Fibroblast of gingiva (primary cell): ENCODE measurements at regions not wholly inside any gene's neighbourhood (a gene's known extent, or its start where the extent isn't known, plus 50 kb on each side); places are given as distances from the start of the nearest gene placed in this dataset.
A peak's percentile ranks its signal among the peaks of the same experiment; 100 is the strongest.
"Not testable (repeated sequence)": the region's sequence is repeated elsewhere in the genome, so short reads cannot be mapped to it uniquely, and the experiment has no call there.

Source experiments
- DNase-seq: peaks from one replicate; pipeline ENCODE4 v3.0.0-alpha.2; 2011; ENCODE audit warnings: low read depth

DNA sequence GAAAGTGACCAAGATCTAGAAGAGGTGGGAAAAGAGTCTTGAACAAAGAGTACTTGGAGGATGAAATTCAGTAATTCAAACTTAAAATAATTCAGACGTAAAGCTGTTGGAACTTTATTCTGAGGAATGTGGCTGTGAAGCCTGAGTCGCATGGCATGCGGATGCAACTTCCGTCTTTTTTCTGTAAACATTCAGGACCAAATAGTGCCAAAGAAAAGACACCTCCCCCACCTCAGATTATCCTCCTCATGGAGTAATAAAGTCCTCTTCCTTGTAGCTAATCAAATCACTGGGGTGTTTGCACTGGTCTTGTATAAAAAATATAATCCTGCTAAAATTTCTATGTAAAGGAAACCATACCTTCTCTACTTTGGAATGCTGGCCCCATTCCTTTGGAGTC lies 790.4 kb downstream of the TSN start:
- DNase-seq, result no peak

DNA sequence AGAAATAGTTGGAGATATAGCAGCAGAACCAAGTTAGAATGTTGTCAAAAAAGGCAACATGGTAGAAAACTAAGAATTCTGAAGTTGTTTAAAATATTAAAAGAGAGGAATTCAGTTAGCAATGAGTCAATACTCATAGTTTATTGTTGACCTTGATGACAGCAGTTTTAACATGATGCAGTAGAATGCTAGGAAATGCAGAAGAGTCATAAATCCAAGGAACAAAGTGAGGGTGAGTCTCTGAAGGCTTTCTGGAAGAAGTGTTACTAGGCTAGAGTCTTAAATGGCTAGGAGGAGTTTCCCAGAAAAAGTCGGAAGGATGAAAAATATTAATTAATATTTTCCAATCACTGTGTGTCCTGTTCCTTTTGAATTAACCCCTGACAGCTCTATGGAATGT lies 807.3 kb downstream of the TSN start:
- no peak for DNase-seq

DNA sequence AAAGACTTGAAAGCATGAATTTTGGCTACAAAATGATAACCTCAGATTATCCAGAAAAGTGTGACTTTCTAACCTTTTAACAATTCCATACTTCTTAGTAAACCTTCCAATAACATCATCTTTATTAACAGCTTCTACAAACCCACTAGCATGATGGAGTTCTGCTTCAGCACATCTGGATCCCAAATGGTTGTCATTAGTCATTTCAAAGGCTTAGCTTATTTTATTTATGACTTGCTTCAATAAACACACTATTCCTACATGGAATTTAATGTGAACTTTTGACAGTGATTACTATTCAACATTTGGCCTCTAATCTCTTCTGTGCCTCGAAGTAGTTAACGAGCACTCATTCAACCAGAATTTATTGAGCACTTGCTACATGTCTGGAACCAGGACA lies 808.3 kb downstream of the TSN start:
- DNase-seq, result no peak

DNA sequence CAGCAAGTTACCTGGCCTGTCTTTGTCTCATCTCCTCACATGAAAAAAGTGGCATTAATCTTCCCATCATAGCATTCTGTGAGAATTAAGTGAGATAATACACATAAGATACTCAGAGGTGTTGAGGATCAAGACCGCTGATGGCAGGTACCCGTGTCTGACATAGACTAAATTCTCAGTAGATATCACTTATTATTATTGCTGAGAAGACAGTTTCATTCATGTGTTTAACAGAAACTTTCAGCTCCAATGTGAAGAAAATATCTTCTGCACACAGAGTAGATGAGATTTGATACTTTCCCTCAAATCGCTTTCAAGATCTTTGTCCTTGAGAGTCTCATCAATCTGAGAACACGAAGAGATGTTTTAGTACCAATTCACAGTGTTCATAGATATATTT lies 809.4 kb downstream of the TSN start:
- DNase-seq, result no peak

DNA sequence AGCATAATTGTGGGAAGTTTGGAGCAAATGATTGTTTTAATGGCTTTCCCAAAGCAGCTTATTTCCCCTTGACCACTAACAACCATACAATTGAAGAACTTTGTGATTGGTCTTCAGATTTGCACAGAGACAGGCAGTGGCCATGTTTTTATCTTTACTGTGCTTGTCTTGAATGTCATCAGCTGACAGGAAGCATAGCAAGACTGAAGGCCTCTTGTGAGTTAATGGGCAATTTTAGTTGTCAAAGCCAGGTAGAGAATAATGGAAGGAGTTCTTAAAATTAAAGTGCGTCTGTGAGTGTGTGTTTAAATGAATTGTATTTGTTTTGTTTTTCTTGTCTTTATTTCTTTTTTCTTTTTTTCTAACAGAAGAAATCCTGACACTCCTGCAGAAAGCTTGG lies 809.9 kb downstream of the TSN start:
- no peak for DNase-seq

DNA sequence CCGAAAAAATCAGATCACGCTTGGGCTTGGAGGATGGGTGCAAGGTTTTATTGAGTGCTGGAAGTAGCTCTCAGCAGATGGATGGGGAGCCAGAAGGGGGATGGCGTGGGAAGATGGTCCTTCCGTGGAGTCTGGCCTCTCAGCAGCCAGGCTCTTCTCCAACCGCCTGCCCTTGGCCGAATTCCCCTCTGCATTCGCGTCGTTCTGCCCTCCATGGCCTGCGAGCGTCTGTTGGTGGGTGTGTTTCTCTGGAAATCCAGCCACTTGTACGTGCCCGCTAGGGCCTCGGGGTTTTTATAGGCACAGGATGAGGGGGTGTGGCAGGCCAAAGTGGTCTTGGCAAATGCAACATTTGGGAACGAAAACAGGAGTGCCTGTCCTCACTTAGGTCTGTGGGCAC lies 815.2 kb downstream of the TSN start:
- no peak for DNase-seq

DNA sequence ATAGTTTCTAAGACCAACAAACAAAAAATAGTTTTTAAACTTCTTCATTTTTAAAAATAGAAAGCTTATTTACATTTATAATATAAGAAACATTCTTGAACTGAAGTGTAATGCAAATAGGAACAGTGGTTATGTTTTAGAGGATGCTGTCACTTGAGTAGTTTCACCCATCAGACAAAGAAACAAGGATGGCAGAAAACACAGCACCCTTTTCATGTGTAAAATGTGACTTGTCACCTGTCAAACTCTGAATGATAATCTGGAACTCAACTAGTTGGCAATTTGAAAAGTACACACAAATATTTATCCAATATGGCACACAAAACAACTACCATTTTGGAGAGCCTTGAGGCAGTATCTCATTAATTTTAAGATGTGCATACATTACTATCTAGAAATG lies 816.0 kb downstream of the TSN start:
- not testable (repeated sequence) for DNase-seq

DNA sequence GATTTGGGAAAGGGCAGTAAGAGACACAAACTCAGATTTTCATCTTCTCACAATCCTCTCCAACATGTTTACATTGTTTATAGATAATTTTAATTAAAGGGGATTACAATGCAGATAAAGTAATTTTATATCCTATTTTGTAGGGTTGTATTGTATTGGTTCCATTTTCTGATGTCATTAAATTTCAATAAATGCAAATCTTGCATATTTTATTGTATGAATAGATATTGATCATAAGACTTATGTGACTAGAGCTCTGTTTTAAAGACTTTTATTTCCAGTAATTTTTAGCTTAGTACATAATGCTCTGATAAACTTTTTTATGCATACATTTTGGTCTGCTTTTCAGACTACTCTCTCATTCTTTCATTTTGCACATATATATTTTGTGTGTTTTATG lies 819.6 kb downstream of the TSN start:
- no peak for DNase-seq

DNA sequence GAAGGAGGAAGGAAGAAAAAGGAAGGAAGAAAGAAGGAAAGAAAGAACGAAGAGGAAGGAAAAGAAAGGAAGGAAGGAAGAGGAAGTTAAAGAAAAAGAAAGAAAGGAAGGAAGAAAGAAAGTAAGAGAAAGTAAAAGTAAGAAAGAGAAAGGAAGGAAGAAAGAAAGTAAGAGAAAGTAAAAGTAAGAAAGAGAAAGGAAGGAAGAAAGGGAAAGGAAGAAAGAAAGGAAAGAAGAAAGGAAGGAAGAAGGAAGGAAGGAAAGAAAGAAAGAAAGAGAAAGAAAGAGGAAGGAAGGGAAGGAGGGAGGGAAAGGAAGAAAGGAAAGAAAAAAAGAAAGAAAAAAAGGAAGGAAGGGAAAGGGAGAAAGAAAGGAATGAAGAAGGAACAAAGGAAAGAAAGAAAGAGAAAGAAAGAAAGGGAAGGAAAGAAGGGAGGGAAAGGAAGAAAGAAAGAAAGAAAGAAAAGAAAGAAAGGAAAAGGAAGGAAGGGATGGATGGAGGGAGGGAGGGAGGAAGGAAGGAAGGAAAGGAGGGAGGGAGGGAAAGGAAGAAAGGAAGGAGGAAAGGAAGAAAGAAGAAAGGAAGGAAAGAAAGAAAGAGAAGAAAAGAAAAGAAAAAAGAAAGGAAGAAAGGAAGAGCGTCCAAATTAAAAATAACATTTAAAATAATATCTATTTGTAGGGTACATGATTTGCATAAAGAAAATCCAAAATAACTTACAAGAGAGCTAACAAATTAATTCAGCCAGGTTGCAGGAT lies 827.9 kb downstream of the TSN start:
- DNase-seq, result no peak

DNA sequence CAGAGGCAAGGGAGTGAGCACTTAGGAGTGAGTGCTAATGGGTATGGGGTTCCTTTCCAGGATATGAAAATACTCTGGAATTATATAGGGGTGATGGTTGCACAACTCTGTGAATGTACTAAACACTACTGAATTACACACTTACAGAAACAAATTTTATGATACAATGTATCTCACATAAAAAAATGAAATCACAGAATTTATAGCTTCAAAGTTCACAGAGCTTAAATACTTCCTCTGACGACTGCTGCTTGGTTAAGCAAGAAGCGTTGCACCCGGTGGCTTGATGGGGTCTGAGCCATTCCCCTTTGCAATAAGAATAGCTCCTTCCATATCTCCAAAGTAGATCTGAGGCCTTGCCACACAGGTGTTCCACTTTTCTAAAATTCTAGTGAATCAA lies 835.1 kb downstream of the TSN start:
- DNase-seq, result no peak

DNA sequence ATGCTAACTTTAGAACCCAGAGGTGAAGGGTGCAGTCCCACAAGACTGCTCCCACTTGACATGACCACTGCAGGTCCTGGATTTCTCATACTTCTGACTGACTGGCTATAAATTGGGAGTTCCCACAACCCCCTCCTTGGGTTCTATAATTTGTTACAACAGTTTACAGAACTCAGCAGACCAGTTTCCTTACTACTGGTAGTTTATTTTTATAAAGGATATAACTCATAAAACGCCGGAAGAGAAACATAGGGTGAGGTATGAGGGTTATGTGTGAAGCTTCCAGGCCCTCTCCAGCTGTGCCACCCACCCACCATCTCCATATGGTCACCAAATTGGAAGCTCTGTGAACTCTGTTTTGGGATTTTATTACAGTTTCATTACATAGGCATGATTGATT lies 839.6 kb downstream of the TSN start:
- no peak for DNase-seq

DNA sequence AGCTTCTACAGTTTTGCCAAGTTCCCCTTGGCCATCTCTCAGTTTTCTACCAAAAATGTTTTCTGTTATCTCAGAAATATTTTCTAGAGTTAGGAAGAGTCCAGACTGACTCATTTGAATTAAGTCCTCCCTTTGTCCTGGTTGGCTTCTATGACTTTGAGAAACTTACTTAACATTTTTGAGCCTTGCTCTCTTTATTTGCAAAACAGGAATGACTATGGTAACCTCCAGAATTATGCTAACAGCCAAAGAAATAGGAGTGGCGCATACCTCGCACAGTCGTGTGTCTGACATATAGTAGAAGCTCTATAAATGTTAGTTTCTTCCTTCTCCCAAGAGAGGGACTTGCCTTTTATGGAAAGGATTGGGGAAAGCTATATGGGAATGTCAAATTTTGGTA lies 841.1 kb downstream of the TSN start:
- DNase-seq, result no peak

DNA sequence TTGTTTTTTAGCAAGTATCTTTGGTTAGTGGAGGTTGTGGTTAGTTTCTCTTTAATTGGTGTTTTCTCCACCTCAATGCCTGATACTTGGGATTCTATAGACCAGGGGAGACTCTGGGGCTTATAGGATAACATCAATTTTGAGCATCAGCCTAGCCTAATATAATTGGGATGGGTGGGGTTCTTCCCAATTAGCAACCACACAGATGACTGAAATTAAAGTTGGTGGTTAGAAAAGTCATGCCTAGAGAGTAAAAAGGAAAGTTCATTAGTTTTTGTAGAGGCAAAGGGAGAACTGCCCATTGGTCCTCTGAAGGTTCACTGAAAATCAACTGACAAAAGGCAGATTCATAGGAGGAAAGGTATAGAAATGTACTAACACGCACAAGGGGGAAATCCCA lies 843.3 kb downstream of the TSN start:
- no peak for DNase-seq

DNA sequence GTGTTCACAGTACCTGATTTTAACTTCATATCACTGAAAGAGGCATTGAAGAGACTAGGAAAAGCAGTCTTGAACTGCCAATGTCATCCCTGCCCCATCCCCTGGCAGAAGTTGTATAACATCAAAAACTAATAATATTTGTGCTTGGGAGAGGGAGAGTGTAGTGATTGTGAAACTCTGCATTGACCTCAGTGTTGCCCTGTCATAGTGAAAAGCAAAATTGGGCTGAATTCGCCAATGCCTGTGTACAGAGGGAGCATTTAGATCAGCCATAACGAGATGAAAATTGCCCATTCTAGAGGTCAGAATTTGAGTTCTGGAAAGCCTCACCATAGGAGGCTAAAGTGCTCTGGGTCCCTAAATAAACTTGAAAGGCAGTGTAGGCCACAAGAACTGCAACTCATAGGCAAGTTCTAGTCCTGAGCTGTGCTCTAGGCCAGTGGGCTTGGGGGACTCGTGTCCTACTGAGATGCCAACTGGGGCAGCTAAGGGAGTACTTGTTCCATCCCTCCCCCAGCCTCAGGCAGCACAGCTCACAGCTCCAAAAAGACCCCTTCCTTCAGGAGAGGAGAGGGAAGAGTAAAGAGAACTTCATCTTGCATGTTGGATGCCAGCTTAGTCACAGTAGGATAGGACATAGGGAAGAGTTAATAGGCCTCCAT lies 855.6 kb downstream of the TSN start:
- DNase-seq, result no peak

DNA sequence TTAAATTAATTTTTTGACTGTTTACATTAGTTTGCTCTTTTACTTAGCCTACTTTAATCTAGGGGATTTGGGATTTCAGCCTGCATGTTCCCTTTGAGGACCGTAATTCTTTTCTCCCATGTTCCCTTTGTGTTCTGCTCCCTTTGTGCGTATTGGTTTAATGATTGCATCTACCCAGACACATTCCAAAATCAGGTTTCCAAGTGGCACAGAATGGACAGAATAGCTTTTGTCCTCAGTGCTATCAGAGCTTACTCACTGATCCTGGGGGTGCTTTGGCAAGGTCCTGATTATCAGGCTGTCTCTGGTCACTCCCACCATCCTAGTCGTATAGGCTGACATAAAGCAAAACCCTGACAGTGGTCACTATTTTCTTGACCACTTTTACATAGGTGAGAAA lies 867.5 kb downstream of the TSN start:
- no peak for DNase-seq

DNA sequence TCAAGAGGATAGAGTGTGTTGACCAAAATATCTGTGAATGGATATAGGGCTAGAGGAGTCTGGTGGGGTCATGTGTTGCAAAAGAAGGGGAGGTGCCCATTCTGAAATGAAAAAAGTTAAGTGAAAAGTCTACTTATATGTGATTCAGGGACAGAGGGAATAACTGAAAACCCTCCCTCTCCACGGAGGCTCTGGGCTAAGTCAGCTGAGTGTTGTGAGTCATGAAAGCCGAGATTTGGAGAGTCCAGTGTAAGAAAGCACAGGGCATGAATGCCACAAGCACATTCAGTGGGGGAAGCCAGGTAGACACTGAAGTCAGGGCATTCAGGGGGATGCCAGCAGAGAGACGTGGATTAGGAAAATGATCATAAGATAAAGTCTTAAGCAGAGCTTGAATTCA lies 871.9 kb downstream of the TSN start:
- DNase-seq, result no peak

DNA sequence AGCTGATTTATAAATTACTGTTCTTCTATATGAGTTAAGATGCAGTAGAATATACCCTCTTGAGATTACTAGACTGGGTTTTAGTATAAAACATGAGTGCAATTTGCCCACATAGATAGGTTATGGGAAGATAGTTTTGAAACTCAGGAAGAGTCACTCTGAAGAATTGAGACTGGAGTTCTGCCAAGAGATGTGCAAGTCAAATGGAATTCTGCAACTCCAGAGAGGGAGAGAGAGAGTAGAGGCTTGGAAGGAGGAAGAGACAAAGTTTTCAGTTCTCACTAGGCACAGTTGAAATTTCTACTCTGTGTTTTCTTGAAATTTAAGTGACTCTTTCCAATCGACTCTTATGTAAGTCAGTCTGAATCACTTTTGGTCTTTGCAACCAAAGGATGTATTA lies 878.8 kb downstream of the TSN start:
- DNase-seq, result peak; percentile 88

DNA sequence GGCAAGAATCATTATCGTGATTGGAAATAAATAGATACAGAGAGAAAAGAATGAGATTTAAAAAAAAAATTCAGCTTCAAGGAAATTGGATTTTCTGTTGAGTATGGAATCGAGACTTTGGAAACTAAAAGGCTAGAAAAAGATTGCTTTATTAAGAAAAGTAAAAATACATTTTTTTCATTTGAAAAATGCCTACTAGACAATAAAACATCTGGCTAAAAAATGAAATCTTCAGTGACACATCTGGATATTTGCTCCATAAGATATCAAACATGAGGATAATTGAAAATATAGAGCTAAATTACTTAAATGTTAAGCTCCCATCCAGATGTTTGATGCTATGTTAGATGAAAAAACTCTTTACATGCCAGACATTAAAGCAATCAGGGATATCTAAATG lies 879.5 kb downstream of the TSN start:
- no peak for DNase-seq

DNA sequence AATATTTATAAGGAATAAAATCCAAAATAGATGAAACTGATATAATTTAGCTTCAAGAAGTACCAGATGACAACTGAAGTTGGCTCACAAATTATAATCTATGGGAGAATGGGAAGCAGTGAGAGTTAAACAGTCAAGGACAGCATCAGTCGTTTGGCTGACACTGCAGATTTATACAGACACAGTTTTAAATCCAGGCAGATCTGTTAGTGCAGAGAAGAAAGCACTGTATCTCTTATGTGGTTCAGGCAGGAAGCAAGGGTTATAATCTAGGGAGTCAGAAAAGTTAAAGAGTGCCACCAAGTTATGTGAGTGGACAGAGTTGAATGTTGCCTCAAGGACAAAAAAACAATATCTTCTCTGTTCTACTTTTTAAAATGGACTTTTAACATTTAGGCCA lies 880.2 kb downstream of the TSN start:
- no peak for DNase-seq

DNA sequence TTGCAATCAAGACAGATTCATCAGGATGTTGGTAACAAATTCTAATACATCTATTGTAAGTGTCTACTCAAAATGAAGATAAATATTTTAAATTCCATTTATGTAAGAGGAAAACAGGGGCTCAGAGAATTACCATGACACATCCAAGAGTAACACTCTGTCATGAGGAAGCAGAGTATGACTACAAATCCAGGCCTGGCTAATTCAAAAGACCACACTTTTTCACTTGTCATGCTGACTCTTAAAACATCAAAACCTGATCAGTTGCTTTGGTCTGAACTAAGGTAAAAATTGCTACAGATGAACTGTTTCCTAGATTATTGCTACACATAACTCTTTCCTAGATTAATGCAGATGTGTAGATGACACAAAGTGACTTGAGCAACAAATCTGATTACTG lies 880.6 kb downstream of the TSN start:
- DNase-seq, result no peak

DNA sequence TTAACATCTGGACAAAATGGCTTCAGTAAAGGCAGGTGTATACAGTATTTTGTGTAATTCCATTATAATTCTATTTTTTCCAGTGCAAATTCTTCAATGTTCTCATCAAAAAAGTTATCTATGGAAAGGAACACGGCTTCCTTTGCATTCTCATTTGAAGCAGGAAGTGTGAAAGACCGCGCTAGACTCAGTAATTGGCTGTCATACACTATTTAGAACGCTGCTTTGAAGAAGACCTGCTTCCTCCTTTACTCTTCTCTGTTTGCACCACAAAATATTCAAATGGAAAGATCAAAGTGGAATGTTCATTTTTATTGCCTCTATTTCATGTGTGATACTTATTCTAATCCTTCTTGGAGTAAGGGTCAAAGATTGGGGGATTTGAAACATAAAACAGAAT lies 883.7 kb downstream of the TSN start:
- no peak for DNase-seq

DNA sequence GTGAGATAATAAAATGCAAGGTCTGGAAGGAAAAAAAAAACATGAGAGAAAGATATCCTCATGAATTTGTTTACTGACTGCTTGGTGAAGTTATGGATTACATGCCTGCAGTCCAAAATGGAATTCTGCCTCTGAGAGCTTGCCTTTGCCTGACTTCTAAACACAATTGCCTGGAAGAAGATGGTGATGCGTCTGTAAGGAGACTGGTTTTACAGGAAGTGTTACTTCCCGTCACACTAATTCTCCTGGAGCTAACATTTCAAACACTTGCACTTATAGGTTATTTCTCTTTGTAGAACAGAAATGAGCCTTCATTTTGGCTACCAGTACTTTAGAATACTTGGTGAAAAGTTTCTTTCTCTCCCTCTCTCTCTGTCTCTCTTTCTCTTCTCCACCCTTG lies 884.3 kb downstream of the TSN start:
- no peak for DNase-seq

DNA sequence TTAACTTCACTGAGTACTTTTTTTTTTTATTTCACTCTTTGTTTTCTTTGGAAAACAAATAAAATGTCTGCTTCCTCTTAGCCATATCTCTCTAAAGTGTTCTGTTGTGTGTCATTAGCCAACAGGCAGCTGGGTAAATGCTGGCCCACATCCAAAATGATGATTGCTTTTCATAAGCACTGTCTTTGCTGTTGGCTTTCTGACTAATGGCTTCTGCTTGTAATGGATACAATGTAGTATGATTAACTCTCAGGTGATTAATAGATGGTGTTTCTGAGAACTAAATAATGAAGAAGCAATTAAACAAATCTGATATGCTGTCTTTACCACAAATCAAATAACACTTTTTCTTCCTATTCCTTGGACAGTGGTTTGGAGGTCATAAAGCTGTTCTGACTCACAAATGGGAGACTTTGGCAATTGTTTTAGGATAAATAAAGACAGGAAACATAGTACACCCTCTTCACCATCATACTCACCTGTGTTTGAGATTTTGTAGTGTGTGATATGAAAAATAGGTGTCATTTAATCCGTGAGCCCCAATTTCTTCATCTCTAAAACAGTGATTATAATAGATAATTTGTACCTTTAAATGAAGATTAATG lies 888.4 kb downstream of the TSN start:
- peak; percentile 74 for DNase-seq

DNA sequence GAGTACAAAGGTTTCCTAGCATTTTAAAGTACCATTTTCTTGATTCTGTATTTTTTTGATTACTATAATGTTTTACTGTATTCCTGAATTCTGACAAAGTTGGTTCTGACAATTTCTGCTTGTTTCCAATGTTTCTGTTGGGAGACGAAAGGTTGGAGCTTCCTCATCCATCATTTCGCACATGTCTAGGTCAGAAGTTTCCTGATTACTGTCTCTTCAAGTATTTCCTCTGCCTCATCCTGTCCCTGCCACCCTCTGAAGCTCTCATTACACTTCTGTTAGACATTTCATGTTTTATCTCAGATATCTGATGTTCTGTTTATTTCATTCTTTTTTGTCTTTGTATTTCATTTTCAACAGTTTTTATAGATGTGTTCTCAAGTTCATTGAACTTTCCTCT lies 895.8 kb downstream of the TSN start:
- no peak for DNase-seq
